H1 (cell line): ENCODE measurements at regions not wholly inside any gene's neighbourhood (a gene's known extent, or its start where the extent isn't known, plus 50 kb on each side); places are given as distances from the start of the nearest gene placed in this dataset.

ENCODE experiments used
- RAD21 ChIP-seq, 2 experiments: IDR thresholded peaks in 1 of 2; conservative IDR thresholded peaks in 1 of 2; 2 replicates each; pipeline ENCODE4 v1.6.1; 2011; ENCODE audit warnings: low read depth in 2 of 2, low read length in 2 of 2, improper control_type of control experiment in 1 of 2, inconsistent platforms in 1 of 2, mild to moderate bottlenecking in 1 of 2, moderate library complexity in 1 of 2
- TF ChIP-seq, protein P1 (sequence below), 3 experiments: IDR thresholded peaks; 1 replicate in 2 of 3; 2 replicates in 1 of 3; pipeline versions ENCODE4 v1.5.1 to v1.6.1; 2011; ENCODE audit warnings: low read length in 3 of 3, mild to moderate bottlenecking in 3 of 3, inconsistent platforms in 2 of 3, low read depth in 1 of 3, moderate library complexity in 1 of 3; ENCODE audit not compliant: insufficient read depth in 1 of 3; ENCODE audit errors: control extremely low read depth in 1 of 3

DNA sequence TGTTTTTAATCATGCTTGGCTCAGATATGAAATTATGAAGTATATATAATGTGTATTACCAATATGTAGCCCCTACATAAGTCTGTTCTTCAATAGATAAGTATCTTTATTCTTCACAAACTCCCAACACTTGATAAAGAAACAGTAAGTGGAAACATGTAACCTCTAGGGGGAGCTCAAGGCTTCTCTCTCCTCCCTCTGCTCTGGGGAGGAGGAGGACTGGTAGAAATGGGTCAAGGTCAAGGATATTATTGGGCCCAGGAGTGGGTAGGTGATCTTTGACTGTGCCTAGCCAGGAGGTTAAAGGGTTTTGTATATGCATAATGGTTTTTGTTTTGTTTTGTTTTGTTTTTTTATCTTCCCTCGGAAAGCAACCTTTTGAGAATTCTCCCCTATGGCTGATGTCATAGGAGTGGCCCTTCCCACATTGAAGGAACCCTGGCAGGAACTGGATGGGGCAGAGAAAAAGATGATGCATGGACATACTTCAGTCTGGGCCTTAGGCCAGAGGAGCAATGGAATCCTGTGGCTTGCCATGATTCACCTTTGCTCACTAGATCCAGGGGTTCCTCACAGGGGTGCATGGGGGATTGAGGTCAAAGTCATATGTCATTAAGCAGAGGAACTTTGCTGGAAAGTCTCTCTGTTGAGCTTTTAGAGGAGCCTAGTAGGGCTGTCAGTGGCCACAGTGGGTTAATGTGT lies 460.3 kb downstream of the MID1IP1 start (continued):
- TF ChIP-seq RAD21 (IDR thresholded peaks at IDR 0.05 in 1 of 2, conservative IDR thresholded peaks at IDR 0.05 in 1 of 2; ENCODE audit: low read depth in 2 of 2, low read length in 2 of 2): peak; percentile 62 to 71
- TF ChIP-seq, protein P1, sequence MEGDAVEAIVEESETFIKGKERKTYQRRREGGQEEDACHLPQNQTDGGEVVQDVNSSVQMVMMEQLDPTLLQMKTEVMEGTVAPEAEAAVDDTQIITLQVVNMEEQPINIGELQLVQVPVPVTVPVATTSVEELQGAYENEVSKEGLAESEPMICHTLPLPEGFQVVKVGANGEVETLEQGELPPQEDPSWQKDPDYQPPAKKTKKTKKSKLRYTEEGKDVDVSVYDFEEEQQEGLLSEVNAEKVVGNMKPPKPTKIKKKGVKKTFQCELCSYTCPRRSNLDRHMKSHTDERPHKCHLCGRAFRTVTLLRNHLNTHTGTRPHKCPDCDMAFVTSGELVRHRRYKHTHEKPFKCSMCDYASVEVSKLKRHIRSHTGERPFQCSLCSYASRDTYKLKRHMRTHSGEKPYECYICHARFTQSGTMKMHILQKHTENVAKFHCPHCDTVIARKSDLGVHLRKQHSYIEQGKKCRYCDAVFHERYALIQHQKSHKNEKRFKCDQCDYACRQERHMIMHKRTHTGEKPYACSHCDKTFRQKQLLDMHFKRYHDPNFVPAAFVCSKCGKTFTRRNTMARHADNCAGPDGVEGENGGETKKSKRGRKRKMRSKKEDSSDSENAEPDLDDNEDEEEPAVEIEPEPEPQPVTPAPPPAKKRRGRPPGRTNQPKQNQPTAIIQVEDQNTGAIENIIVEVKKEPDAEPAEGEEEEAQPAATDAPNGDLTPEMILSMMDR (IDR thresholded peaks at IDR 0.05; ENCODE audit: control extremely low read depth in 1 of 3, insufficient read depth in 1 of 3, low read depth in 1 of 3, low read length in 3 of 3): peak in 2 of 3 experiments; percentile 40 to 42; a peak in 3 of 4 replicates
